ENCODE measurements at regions not wholly inside any gene's neighbourhood (a gene's known extent, or its start where the extent isn't known, plus 50 kb on each side); places are given as distances from the start of the nearest gene placed in this dataset.

GRCh38 chr9:84054341-84055010 is 73.9 kb downstream of the RMI1 start:
- DNase-seq: no peak
- Histone ChIP-seq H3K4me1 (no peaks in the 10 kb centered on the region), H3K9me3 (no peaks in the 10 kb centered on the region), H3K27ac (no peak overlapping the region), H3K27me3 (no peaks in the 10 kb centered on the region), H3K36me3 (no peaks in the 10 kb centered on the region), H3K4me3 (replicated peaks in 1 of 3) (no peak overlapping the region)
- 60 to 65% methylated on average over 7 of the region's 7 CpGs for WGBS, 2 donors
- intact Hi-C loops (cut with DNase I): no loop called here
- TF ChIP-seq POLR2A (IDR thresholded peaks at IDR 0.05): no peak
- TF ChIP-seq CTCF (IDR thresholded peaks at IDR 0.05): no peak

GRCh38 chr9:84057662-84058061 is 77.1 kb downstream of the RMI1 start:
- Histone ChIP-seq H3K9me3 (no peaks in the 10 kb centered on the region), H3K27ac (no peak overlapping the region), H3K36me3 (no peaks in the 10 kb centered on the region), H3K4me3 (replicated peaks in 1 of 3) (no peak overlapping the region), H3K27me3 (no peaks in the 10 kb centered on the region), H3K4me1 (no peaks in the 10 kb centered on the region)
- intact Hi-C loops (cut with DNase I): no loop called here
- TF ChIP-seq CTCF (IDR thresholded peaks at IDR 0.05): no peak
- TF ChIP-seq POLR2A (IDR thresholded peaks at IDR 0.05): no peak
- 87 to 91% methylated on average over 4 of the region's 4 CpGs for WGBS, 2 donors
- no peak for DNase-seq

- Histone ChIP-seq H3K4me1 (no peaks in the 10 kb centered on the region), H3K27ac (no peak overlapping the region), H3K36me3 (no peaks in the 10 kb centered on the region), H3K4me3 (replicated peaks in 1 of 3) (no peak overlapping the region), H3K9me3 (no peaks in the 10 kb centered on the region), H3K27me3 (no peaks in the 10 kb centered on the region)
- WGBS, 2 donors: 83 to 85% methylated on average over 1 of the region's 1 CpG
- intact Hi-C loops (cut with DNase I): no loop called here
- no peak for DNase-seq
- TF ChIP-seq CTCF (IDR thresholded peaks at IDR 0.05) (no peak), POLR2A (IDR thresholded peaks at IDR 0.05) (no peak)
Observed at GRCh38 chr9:84059936-84060335, 79.3 kb downstream of the RMI1 start.

- no peak for TF ChIP-seq POLR2A (IDR thresholded peaks at IDR 0.05)
- TF ChIP-seq CTCF (IDR thresholded peaks at IDR 0.05): no peak
- Histone ChIP-seq H3K27me3 (no peaks in the 10 kb centered on the region), H3K36me3 (no peaks in the 10 kb centered on the region), H3K4me3 (replicated peaks in 1 of 3) (no peak overlapping the region), H3K4me1 (no peaks in the 10 kb centered on the region), H3K27ac (no peak overlapping the region), H3K9me3 (no peaks in the 10 kb centered on the region)
- WGBS, 2 donors: 67 to 71% methylated on average over 5 of the region's 5 CpGs
- intact Hi-C loops (cut with DNase I): no loop called here
- no peak for DNase-seq
Observed at GRCh38 chr9:84061613-84062193, 81.1 kb downstream of the RMI1 start.

- WGBS, 2 donors: 81% methylated on average over 1 of the region's 1 CpG
- no peak for DNase-seq
- intact Hi-C loops (cut with DNase I): no loop called here
- Histone ChIP-seq H3K27ac (no peak overlapping the region), H3K9me3 (no peaks in the 10 kb centered on the region), H3K4me1 (no peaks in the 10 kb centered on the region), H3K36me3 (no peaks in the 10 kb centered on the region), H3K4me3 (replicated peaks in 1 of 3) (no peak overlapping the region), H3K27me3 (no peaks in the 10 kb centered on the region)
- no peak for TF ChIP-seq CTCF (IDR thresholded peaks at IDR 0.05)
- no peak for TF ChIP-seq POLR2A (IDR thresholded peaks at IDR 0.05)
Observed at GRCh38 chr9:84062538-84062937, 81.9 kb downstream of the RMI1 start.
